Stomach smooth muscle (tissue), 2 donors: ENCODE measurements at regions not wholly inside any gene's neighbourhood (a gene's known extent, or its start where the extent isn't known, plus 50 kb on each side); places are given as distances from the start of the nearest gene placed in this dataset.

Source experiments
- H3K27ac ChIP-seq: one replicate; pipeline ENCODE4 v1.7.0; 2013; ENCODE audit warnings: mild to moderate bottlenecking, low read length, inconsistent platforms
- H3K27me3 ChIP-seq, 2 donors: one replicate each; pipeline ENCODE4 v1.7.0; 2013; ENCODE audit warnings: low read length in 2 of 2; ENCODE audit not compliant: insufficient read depth in 2 of 2, control insufficient read depth in 1 of 2
- H3K36me3 ChIP-seq, 2 donors: one replicate each; pipeline ENCODE4 v1.7.0; 2013; ENCODE audit warnings: low read length in 2 of 2; ENCODE audit not compliant: control insufficient read depth in 2 of 2, insufficient read depth in 2 of 2
- H3K4me1 ChIP-seq: one replicate; pipeline ENCODE4 v1.7.0; 2013; ENCODE audit warnings: low read length; ENCODE audit not compliant: control insufficient read depth, insufficient read depth
- H3K4me3 ChIP-seq, 2 donors: one replicate each; pipeline ENCODE4 v1.7.0; 2013; ENCODE audit warnings: low read length in 2 of 2
- H3K9ac ChIP-seq, 2 donors: one replicate each; pipeline ENCODE4 v1.7.0; 2013; ENCODE audit warnings: low read length in 2 of 2, mild to moderate bottlenecking in 1 of 2
- H3K9me3 ChIP-seq, 2 donors: one replicate each; pipeline ENCODE4 v1.7.0; 2013; ENCODE audit warnings: low read length in 2 of 2; ENCODE audit not compliant: control insufficient read depth in 2 of 2
- donor health status: healthy.
- donor health status: Pancreatic carcinoma.

- Histone ChIP-seq H3K27me3 (no peaks in the 10 kb centered on the region), H3K9ac (no peak overlapping the region), H3K27ac (no peak overlapping the region), H3K4me1 (no peaks in the 10 kb centered on the region), H3K36me3 (no peaks in the 10 kb centered on the region), H3K9me3 (no peaks in the 10 kb centered on the region), H3K4me3 (no peak overlapping the region)
Observed at GRCh38 chr2:128433911-128434550, 115.4 kb upstream of the HS6ST1 start.

- Histone ChIP-seq H3K27me3 (no peaks in the 10 kb centered on the region), H3K4me3 (no peak overlapping the region), H3K9me3 (no peaks in the 10 kb centered on the region), H3K9ac (no peak overlapping the region), H3K27ac (no peak overlapping the region), H3K36me3 (no peaks in the 10 kb centered on the region), H3K4me1 (no peaks in the 10 kb centered on the region)
Observed at GRCh38 chr2:128435576-128436478, 117.2 kb upstream of the HS6ST1 start.

DNA sequence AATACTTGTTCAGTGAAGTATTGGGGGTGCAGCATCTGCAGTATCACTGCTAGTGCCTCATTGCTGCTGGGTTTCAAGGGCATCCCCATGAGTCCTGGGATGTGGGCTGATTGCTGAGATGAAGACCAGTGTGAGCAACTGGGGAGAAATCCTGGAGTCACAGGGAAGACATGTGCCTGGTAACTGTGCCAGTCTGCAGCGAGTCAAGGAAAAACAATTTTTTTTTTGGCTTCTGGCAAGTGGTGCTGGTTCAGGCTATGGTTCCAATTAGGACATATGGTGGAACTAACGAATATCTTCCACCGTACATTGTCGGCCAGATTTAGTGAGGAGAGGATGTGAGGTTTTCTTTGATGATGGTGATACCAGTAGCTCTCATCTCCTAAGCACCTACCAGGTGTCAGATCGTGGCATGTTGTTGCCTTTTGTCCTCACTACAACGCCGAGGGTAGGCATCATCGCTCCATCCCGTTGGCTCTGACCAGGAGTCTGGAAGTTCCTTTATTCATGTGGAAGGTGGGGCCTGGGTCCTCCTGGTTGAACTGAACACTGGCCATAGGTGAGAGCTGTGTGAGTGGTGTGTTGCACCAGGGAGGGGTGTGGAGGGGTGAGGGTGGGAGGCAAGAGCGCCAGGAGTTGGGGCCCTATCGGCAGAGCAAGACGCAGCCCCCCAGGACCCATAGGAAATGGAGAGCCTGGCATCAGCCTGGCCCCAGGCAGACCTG, 118.0 kb upstream of the HS6ST1 start:
- H3K4me1 ChIP-seq = peaks cover 3% of the 10 kb centered on the region
- H3K9ac ChIP-seq = no peak overlapping the region
- no peak overlapping the region for H3K27ac ChIP-seq
- no peaks in the 10 kb centered on the region for H3K27me3 ChIP-seq
- H3K9me3 ChIP-seq = no peaks in the 10 kb centered on the region
- no peak overlapping the region for H3K4me3 ChIP-seq
- no peaks in the 10 kb centered on the region for H3K36me3 ChIP-seq

GRCh38 chr2:128437204-128437565, 118.5 kb upstream of the HS6ST1 start:
- Histone ChIP-seq H3K27ac (no peak overlapping the region), H3K4me1 (peaks cover 3% of the 10 kb centered on the region), H3K9me3 (no peaks in the 10 kb centered on the region), H3K27me3 (no peaks in the 10 kb centered on the region), H3K36me3 (no peaks in the 10 kb centered on the region), H3K4me3 (no peak overlapping the region), H3K9ac (no peak overlapping the region)

- Histone ChIP-seq H3K36me3 (no peaks in the 10 kb centered on the region), H3K27ac (no peak overlapping the region), H3K4me1 (peaks cover 6% of the 10 kb centered on the region), H3K4me3 (no peak overlapping the region), H3K9me3 (no peaks in the 10 kb centered on the region), H3K27me3 (no peaks in the 10 kb centered on the region), H3K9ac (no peak overlapping the region)
Observed at GRCh38 chr2:128438091-128438490, 119.4 kb upstream of the HS6ST1 start.

- Histone ChIP-seq H3K4me1 (peaks cover 6% of the 10 kb centered on the region), H3K27ac (no peak overlapping the region), H3K36me3 (no peaks in the 10 kb centered on the region), H3K9me3 (no peaks in the 10 kb centered on the region), H3K9ac (no peak overlapping the region), H3K27me3 (no peaks in the 10 kb centered on the region), H3K4me3 (no peak overlapping the region)
Observed at GRCh38 chr2:128438586-128438985, 119.9 kb upstream of the HS6ST1 start.

GRCh38 chr2:128439031-128439790, 120.5 kb upstream of the HS6ST1 start:
- no peak overlapping the region for H3K9ac ChIP-seq
- H3K9me3 ChIP-seq = no peaks in the 10 kb centered on the region
- H3K4me3 ChIP-seq = no peak overlapping the region
- H3K36me3 ChIP-seq = no peaks in the 10 kb centered on the region
- no peaks in the 10 kb centered on the region for H3K27me3 ChIP-seq
- H3K27ac ChIP-seq = no peak overlapping the region
- H3K4me1 ChIP-seq = peaks cover 6% of the 10 kb centered on the region

DNA sequence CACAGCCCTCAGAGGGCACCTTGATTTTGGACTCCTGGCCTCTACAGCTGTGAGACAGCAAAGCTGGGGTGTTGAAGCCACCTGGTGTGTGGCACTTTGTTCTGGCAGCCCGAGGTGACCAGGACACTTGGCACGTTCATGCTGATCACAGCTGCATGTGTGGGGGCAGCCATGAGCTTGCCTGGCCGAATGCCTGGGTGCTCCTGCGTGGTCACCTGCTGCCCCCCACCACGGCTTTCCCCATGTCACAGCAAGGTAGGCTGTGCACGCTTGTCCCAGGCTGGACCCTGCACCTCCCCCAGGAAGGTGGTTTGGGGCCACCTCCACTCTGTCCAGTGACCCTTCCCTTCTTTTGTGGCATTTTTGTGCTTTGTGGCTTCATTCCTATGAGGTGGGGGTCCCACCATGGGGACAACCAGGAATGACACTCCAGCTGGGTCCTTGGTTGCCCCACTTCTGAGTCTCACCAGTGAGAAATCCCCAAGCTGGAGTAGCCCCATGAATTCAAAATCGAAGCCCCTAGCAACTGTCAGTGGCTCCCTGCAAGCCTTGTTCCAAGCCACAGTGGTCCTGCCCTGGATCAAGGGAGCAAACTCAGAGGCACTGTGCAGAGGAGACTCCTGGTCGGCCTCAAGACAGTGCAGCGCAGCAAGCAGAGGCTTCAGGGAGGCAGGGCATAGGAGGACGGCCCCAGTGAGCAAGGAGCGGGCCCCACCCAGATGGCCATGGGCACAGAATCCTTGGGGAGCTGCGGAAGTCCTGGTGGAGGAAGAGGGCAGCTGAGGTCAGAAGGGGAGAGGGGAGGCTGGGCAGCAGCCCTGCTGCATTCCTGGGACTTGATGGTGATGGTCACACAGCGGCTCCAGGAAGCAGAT, 121.4 kb upstream of the HS6ST1 start:
- peaks cover 6% of the 10 kb centered on the region for H3K4me1 ChIP-seq
- H3K27me3 ChIP-seq = no peaks in the 10 kb centered on the region
- H3K9me3 ChIP-seq = no peaks in the 10 kb centered on the region
- H3K4me3 ChIP-seq = no peak overlapping the region
- H3K27ac ChIP-seq = no peak overlapping the region
- no peak overlapping the region for H3K9ac ChIP-seq
- no peaks in the 10 kb centered on the region for H3K36me3 ChIP-seq

DNA sequence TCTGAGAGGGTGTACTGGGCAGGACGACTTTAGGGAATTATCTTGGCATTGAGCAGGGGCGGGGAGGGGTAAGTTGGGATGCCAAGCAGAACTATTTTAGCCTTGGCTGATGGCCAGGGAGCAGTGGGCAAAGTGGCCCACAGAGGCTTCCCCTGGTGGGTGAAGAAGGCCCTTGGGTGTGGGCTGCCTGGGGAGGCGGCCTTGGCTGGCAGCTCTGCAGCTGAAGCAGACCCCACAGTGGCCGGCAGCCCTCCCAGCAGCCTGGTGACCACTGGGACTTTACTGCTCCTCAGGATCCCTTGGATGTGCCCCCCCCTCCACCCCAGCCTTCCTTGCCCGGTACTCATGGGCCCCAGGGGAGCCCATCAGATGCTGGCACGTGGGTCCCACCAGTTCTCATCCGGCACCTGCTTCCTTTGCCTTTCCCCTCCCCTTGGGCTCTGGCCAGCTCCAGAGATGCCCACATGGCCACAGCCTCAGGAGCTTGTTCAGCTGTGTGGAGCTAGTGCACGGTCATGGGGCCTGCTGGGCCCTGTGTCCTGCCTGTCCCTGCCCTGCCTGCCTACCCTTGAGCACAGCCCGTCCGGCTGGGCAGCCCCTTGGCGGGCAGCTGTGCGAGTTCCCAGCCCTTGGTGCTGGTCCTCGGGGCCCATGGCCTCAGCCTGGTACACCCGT, 122.1 kb upstream of the HS6ST1 start:
- no peak overlapping the region for H3K9ac ChIP-seq
- H3K4me1 ChIP-seq = peaks cover 6% of the 10 kb centered on the region

More for the DNA sequence above, 122.1 kb upstream of the HS6ST1 start:
- H3K9me3 ChIP-seq = no peaks in the 10 kb centered on the region
- H3K27ac ChIP-seq = no peak overlapping the region
- H3K36me3 ChIP-seq = no peaks in the 10 kb centered on the region
- no peak overlapping the region for H3K4me3 ChIP-seq
- no peaks in the 10 kb centered on the region for H3K27me3 ChIP-seq
